Testis (tissue), 2 donors: ENCODE measurements at regions not wholly inside any gene's neighbourhood (a gene's known extent, or its start where the extent isn't known, plus 50 kb on each side); places are given as distances from the start of the nearest gene placed in this dataset.

Experiments
- CTCF ChIP-seq, 3 experiments: fragments of 450-650 bp in 2 of 3; fragments of 200-600 bp in 1 of 3; sonication (generic) in 1 of 3; IDR thresholded peaks; one replicate each; pipeline ENCODE4 v1.5.1; 2016 to 2019; ENCODE audit warnings: antibody characterized with exemption in 3 of 3, mild to moderate bottlenecking in 2 of 3, moderate library complexity in 1 of 3
- POLR2A ChIP-seq: fragments of 450-650 bp; IDR thresholded peaks from one replicate; pipeline ENCODE4 v1.6.1; 2017; ENCODE audit warnings: antibody characterized with exemption, mild to moderate bottlenecking, moderate library complexity

GRCh38 chr4:189823591-189823990 is 117.1 kb upstream of the FRG1 start:
- TF ChIP-seq CTCF (IDR thresholded peaks at IDR 0.05) (no peak), POLR2A (no peak)
